Testis (tissue), 2 donors: ENCODE measurements at regions not wholly inside any gene's neighbourhood (a gene's known extent, or its start where the extent isn't known, plus 50 kb on each side); places are given as distances from the start of the nearest gene placed in this dataset.

ENCODE experiments used
- DNase-seq: peaks from one replicate; pipeline ENCODE4 v3.0.0-alpha.2; 2019
- H3K27ac ChIP-seq, 2 donors: fragments of 200-600 bp; sonication (generic); one replicate each; pipeline ENCODE4 v1.5.1; 2019
- H3K27me3 ChIP-seq: fragments of 200-600 bp; sonication (generic); one replicate; pipeline ENCODE4 v1.5.1; 2019
- H3K36me3 ChIP-seq: fragments of 200-600 bp; sonication (generic); one replicate; pipeline ENCODE4 v1.5.1; 2017; ENCODE audit warnings: low read depth; ENCODE audit errors: missing control alignments
- H3K4me1 ChIP-seq: fragments of 200-600 bp; sonication (generic); one replicate; pipeline ENCODE4 v1.5.1; 2019
- H3K4me3 ChIP-seq, 2 donors: fragments of 200-600 bp; sonication (generic); one replicate each; pipeline ENCODE4 v1.5.1; 2017 to 2019
- H3K9me3 ChIP-seq: fragments of 200-600 bp; sonication (generic); one replicate; pipeline ENCODE4 v1.5.1; 2017
- CTCF ChIP-seq, 3 experiments: fragments of 450-650 bp in 2 of 3; fragments of 200-600 bp in 1 of 3; sonication (generic) in 1 of 3; IDR thresholded peaks; one replicate each; pipeline ENCODE4 v1.5.1; 2016 to 2019; ENCODE audit warnings: antibody characterized with exemption in 3 of 3, mild to moderate bottlenecking in 2 of 3, moderate library complexity in 1 of 3
- POLR2A ChIP-seq: fragments of 450-650 bp; IDR thresholded peaks from one replicate; pipeline ENCODE4 v1.6.1; 2017; ENCODE audit warnings: antibody characterized with exemption, mild to moderate bottlenecking, moderate library complexity
- WGBS, 2 donors: methylation state at CpG; one replicate each; pipeline ENCODE4 v1.1.5; 2018; 5-methylcytosine and 5-hydroxymethylcytosine counted together
- intact Hi-C: fragments of 100-400 bp; cut with DNase I; formaldehyde crosslinking; loops from one replicate; pipeline ENCODE4 v1.15.1; 2023; ENCODE audit warnings: low total_unique reads

- 79 to 86% methylated on average over 10 to 11 of the region's 11 CpGs for WGBS, 2 donors
- H3K36me3 ChIP-seq, result no peaks in the 10 kb centered on the region
- DNase-seq, result no peak
- H3K9me3 ChIP-seq, result no peaks in the 10 kb centered on the region
- intact Hi-C loops, result no loop called here
- H3K27me3 ChIP-seq, result no peaks in the 10 kb centered on the region
- TF ChIP-seq CTCF (IDR thresholded peaks at IDR 0.05) (no peak), POLR2A (no peak)
- no peak overlapping the region for H3K4me3 ChIP-seq
- no peaks in the 10 kb centered on the region for H3K4me1 ChIP-seq
- H3K27ac ChIP-seq, result no peak overlapping the region
These were observed 157.7 kb upstream of the NECTIN1 start for GRCh38 chr11:119886667-119887230.

- no peaks in the 10 kb centered on the region for H3K9me3 ChIP-seq
- no peak overlapping the region for H3K27ac ChIP-seq
- no peaks in the 10 kb centered on the region for H3K4me1 ChIP-seq
- H3K27me3 ChIP-seq, result no peaks in the 10 kb centered on the region
- H3K4me3 ChIP-seq, result no peak overlapping the region
- intact Hi-C loops, result no loop called here
- WGBS, 2 donors, result 84 to 85% methylated on average over 5 of the region's 5 CpGs
- TF ChIP-seq CTCF (IDR thresholded peaks at IDR 0.05) (no peak), POLR2A (no peak)
- no peak for DNase-seq
- H3K36me3 ChIP-seq, result no peaks in the 10 kb centered on the region
These were observed 157.0 kb upstream of the NECTIN1 start for GRCh38 chr11:119885861-119886567.

GRCh38 chr11:119885067-119885466, 156.1 kb upstream of the NECTIN1 start:
- no peaks in the 10 kb centered on the region for H3K36me3 ChIP-seq
- no peak for TF ChIP-seq POLR2A
- TF ChIP-seq CTCF (IDR thresholded peaks at IDR 0.05), result no peak
- DNase-seq, result no peak
- H3K9me3 ChIP-seq, result no peaks in the 10 kb centered on the region
- no peaks in the 10 kb centered on the region for H3K27me3 ChIP-seq
- no peaks in the 10 kb centered on the region for H3K4me1 ChIP-seq
- H3K27ac ChIP-seq, result no peak overlapping the region
- intact Hi-C loops, result no loop called here
- 78 to 80% methylated on average over 5 of the region's 5 CpGs for WGBS, 2 donors
- H3K4me3 ChIP-seq, result no peak overlapping the region

GRCh38 chr11:119882316-119882715, 153.3 kb upstream of the NECTIN1 start:
- WGBS, 2 donors, result 94 to 96% methylated on average over 4 of the region's 4 CpGs
- Histone ChIP-seq H3K27ac (no peak overlapping the region), H3K4me3 (no peak overlapping the region), H3K36me3 (no peaks in the 10 kb centered on the region), H3K27me3 (no peaks in the 10 kb centered on the region), H3K4me1 (no peaks in the 10 kb centered on the region), H3K9me3 (no peaks in the 10 kb centered on the region)
- intact Hi-C loops, result no loop called here
- DNase-seq, result no peak
- TF ChIP-seq POLR2A, result no peak
- no peak for TF ChIP-seq CTCF (IDR thresholded peaks at IDR 0.05)

GRCh38 chr11:119880873-119881272, 151.9 kb upstream of the NECTIN1 start:
- Histone ChIP-seq H3K9me3 (no peaks in the 10 kb centered on the region), H3K4me1 (no peaks in the 10 kb centered on the region), H3K36me3 (no peaks in the 10 kb centered on the region), H3K4me3 (no peak overlapping the region), H3K27ac (no peak overlapping the region), H3K27me3 (no peaks in the 10 kb centered on the region)
- TF ChIP-seq POLR2A (no peak), CTCF (IDR thresholded peaks at IDR 0.05) (no peak)
- no peak for DNase-seq
- WGBS, 2 donors, result 77 to 86% methylated on average over 6 to 7 of the region's 7 CpGs
- intact Hi-C loops, result no loop called here
